ENCODE measurements at regions not wholly inside any gene's neighbourhood (a gene's known extent, or its start where the extent isn't known, plus 50 kb on each side); places are given as distances from the start of the nearest gene placed in this dataset.

GRCh38 chr9:126239515-126239914 is 87.1 kb upstream of the MVB12B start:
- no peak overlapping the region for H3K27ac ChIP-seq
- 92 to 95% methylated on average over 4 of the region's 4 CpGs for WGBS, 2 donors
- H3K4me3 ChIP-seq = no peak overlapping the region
- intact Hi-C loops (cut with DNase I) = no loop called here
- H3K9me3 ChIP-seq = peaks cover 0 to 1% (median 0%) of the 10 kb centered on the region in 4 donors
- no peaks in the 10 kb centered on the region for H3K36me3 ChIP-seq
- no peaks in the 10 kb centered on the region for H3K27me3 ChIP-seq
- DNase-seq = no peak
- TF ChIP-seq, protein P1, sequence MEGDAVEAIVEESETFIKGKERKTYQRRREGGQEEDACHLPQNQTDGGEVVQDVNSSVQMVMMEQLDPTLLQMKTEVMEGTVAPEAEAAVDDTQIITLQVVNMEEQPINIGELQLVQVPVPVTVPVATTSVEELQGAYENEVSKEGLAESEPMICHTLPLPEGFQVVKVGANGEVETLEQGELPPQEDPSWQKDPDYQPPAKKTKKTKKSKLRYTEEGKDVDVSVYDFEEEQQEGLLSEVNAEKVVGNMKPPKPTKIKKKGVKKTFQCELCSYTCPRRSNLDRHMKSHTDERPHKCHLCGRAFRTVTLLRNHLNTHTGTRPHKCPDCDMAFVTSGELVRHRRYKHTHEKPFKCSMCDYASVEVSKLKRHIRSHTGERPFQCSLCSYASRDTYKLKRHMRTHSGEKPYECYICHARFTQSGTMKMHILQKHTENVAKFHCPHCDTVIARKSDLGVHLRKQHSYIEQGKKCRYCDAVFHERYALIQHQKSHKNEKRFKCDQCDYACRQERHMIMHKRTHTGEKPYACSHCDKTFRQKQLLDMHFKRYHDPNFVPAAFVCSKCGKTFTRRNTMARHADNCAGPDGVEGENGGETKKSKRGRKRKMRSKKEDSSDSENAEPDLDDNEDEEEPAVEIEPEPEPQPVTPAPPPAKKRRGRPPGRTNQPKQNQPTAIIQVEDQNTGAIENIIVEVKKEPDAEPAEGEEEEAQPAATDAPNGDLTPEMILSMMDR (IDR thresholded peaks at IDR 0.05) = no peak
- no peak for TF ChIP-seq POLR2AphosphoS5 (IDR thresholded peaks at IDR 0.05)
- TF ChIP-seq EP300 (IDR thresholded peaks at IDR 0.05) = no peak
- TF ChIP-seq POLR2A (IDR thresholded peaks at IDR 0.05) = no peak
- H3K4me1 ChIP-seq = no peaks in the 10 kb centered on the region

- 66 to 80% methylated on average over 1 of the region's 1 CpG for WGBS, 2 donors
- H3K27me3 ChIP-seq = no peaks in the 10 kb centered on the region
- TF ChIP-seq POLR2AphosphoS5 (IDR thresholded peaks at IDR 0.05) (no peak), EP300 (IDR thresholded peaks at IDR 0.05) (no peak), POLR2A (IDR thresholded peaks at IDR 0.05) (no peak)
- TF ChIP-seq, protein P1 (IDR thresholded peaks at IDR 0.05) = no peak
- H3K36me3 ChIP-seq = no peaks in the 10 kb centered on the region
- no peaks in the 10 kb centered on the region for H3K4me1 ChIP-seq
- peaks cover 0 to 1% (median 0%) of the 10 kb centered on the region in 4 donors for H3K9me3 ChIP-seq
- DNase-seq = no peak
- no peak overlapping the region for H3K4me3 ChIP-seq
- intact Hi-C loops (cut with DNase I) = no loop called here
- H3K27ac ChIP-seq = no peak overlapping the region
These were observed 85.8 kb upstream of the MVB12B start for GRCh38 chr9:126240835-126241234.

DNA sequence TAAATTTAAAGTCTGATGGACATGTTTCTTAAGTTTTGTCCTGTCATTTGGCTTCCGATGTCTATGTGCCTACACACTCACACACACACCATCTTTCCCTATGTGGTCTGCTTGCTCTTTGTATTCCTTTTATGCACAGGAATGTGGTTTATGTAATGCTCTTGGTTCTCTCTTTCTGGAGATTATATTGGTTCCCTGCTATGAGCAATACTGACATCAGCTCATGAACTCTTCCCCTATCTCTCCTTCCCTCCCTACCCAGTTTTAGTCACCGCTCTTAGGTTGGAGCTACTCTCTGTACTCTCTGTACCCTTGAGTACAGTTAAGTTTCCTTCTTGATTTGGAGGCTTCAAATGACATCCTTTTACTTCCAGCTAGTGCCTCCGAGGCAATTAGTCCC is 77.9 kb upstream of the MVB12B start:
- Histone ChIP-seq H3K4me3 (no peak overlapping the region), H3K4me1 (no peaks in the 10 kb centered on the region), H3K27ac (no peak overlapping the region), H3K9me3 (no peaks in the 10 kb centered on the region), H3K27me3 (no peaks in the 10 kb centered on the region), H3K36me3 (no peaks in the 10 kb centered on the region)
- TF ChIP-seq POLR2A (IDR thresholded peaks at IDR 0.05) = no peak
- TF ChIP-seq EP300 (IDR thresholded peaks at IDR 0.05) = no peak
- TF ChIP-seq, protein P1 (IDR thresholded peaks at IDR 0.05) = no peak
- TF ChIP-seq POLR2AphosphoS5 (IDR thresholded peaks at IDR 0.05) = no peak
- DNase-seq = no peak
- 95% methylated on average over 3 of the region's 3 CpGs for WGBS, 2 donors
- intact Hi-C loops (cut with DNase I) = no loop called here

GRCh38 chr9:126261584-126262356 is 64.9 kb upstream of the MVB12B start:
- Histone ChIP-seq H3K4me3 (no peak overlapping the region), H3K27ac (no peak overlapping the region), H3K27me3 (peaks cover 0 to 18% (median 0%) of the 10 kb centered on the region in 3 donors), H3K36me3 (no peaks in the 10 kb centered on the region), H3K9me3 (no peaks in the 10 kb centered on the region), H3K4me1 (no peaks in the 10 kb centered on the region)
- intact Hi-C loops (cut with DNase I) = no loop called here
- TF ChIP-seq POLR2A (IDR thresholded peaks at IDR 0.05) (no peak), EP300 (IDR thresholded peaks at IDR 0.05) (no peak), POLR2AphosphoS5 (IDR thresholded peaks at IDR 0.05) (no peak)
- TF ChIP-seq, protein P1 (IDR thresholded peaks at IDR 0.05) = no peak
- WGBS, 2 donors = 45 to 71% methylated on average over 14 of the region's 14 CpGs
- no peak for DNase-seq

DNA sequence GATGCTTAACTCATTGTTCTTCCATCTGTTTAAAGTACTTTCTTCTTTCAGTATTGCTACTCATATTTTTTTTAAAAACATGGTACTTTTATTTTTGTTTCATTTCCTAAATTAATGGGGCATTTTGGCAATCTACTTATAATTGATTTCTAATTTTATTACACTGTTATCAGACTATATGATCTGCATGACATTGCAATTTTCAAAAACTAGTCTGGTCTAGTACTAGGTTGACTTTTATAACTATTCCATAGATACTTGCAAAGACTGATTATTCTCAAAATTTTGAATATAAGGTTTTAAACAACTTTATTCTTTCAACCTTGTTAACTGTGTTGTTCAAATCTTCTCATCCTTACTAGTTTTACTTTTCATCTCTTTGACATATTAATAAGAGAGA is 63.9 kb upstream of the MVB12B start:
- DNase-seq = no peak
- intact Hi-C loops (cut with DNase I) = no loop called here
- TF ChIP-seq POLR2A (IDR thresholded peaks at IDR 0.05) (no peak), POLR2AphosphoS5 (IDR thresholded peaks at IDR 0.05) (no peak), EP300 (IDR thresholded peaks at IDR 0.05) (no peak)
- TF ChIP-seq, protein P1 (IDR thresholded peaks at IDR 0.05) = no peak
- H3K4me1 ChIP-seq = no peaks in the 10 kb centered on the region
- no peaks in the 10 kb centered on the region for H3K9me3 ChIP-seq
- H3K36me3 ChIP-seq = no peaks in the 10 kb centered on the region
- peaks cover 0 to 25% (median 0%) of the 10 kb centered on the region in 3 donors for H3K27me3 ChIP-seq
- H3K4me3 ChIP-seq = no peak overlapping the region
- no peak overlapping the region for H3K27ac ChIP-seq
